Karpas-422 (cell line): ENCODE measurements at regions not wholly inside any gene's neighbourhood (a gene's known extent, or its start where the extent isn't known, plus 50 kb on each side); places are given as distances from the start of the nearest gene placed in this dataset.

Experiments used
- DNase-seq: peaks from one replicate; pipeline ENCODE4 v3.0.0-alpha.2; 2015
- H2AFZ ChIP-seq: fragments of 200-600 bp; sonication (generic); 2 replicates; pipeline ENCODE4 v1.6.1; 2014; ENCODE audit warnings: antibody characterized with exemption, low read length, mixed read lengths
- H3K27ac ChIP-seq: fragments of 200-600 bp; sonication (generic); 2 replicates; pipeline ENCODE4 v1.5.1; 2014; ENCODE audit warnings: mild to moderate bottlenecking, low read length, moderate library complexity
- H3K27me3 ChIP-seq: fragments of 200-600 bp; sonication (generic); 2 replicates; pipeline ENCODE4 v1.6.1; 2014; ENCODE audit warnings: low read length, mixed read lengths
- H3K36me3 ChIP-seq: fragments of 200-600 bp; sonication (generic); 2 replicates; pipeline ENCODE4 v1.6.1; 2014; ENCODE audit warnings: low read length, mixed read lengths; ENCODE audit not compliant: insufficient read depth
- H3K4me1 ChIP-seq: fragments of 200-600 bp; sonication (generic); 2 replicates; pipeline ENCODE4 v1.6.1; 2014; ENCODE audit warnings: mild to moderate bottlenecking, low read length, mixed read lengths
- H3K4me2 ChIP-seq: fragments of 200-600 bp; sonication (generic); 2 replicates; pipeline ENCODE4 v1.6.1; 2014; ENCODE audit warnings: low read length, low read depth, mild to moderate bottlenecking; ENCODE audit not compliant: poor library complexity, severe bottlenecking
- H3K4me3 ChIP-seq: fragments of 200-600 bp; sonication (generic); 2 replicates; pipeline ENCODE4 v1.5.1; 2014; ENCODE audit warnings: mild to moderate bottlenecking, antibody characterized with exemption, low read length, mixed read lengths
- H3K79me2 ChIP-seq: fragments of 200-600 bp; sonication (generic); 2 replicates; pipeline ENCODE4 v1.6.1; 2014; ENCODE audit warnings: mild to moderate bottlenecking, low read length, mixed read lengths
- H3K9ac ChIP-seq: fragments of 200-600 bp; sonication (generic); 2 replicates; pipeline ENCODE4 v1.6.0; 2014; ENCODE audit warnings: low read length
- H3K9me2 ChIP-seq: fragments of 200-600 bp; sonication (generic), shearing (Covaris generic); replicated peaks from 2 replicates; pipeline ENCODE4 v1.6.0; 2014; ENCODE audit warnings: mild to moderate bottlenecking, low read length, moderate library complexity; ENCODE audit not compliant: insufficient read depth
- H3K9me3 ChIP-seq: fragments of 300-700, 200-600 bp; sonication (generic); 2 replicates; pipeline ENCODE4 v1.6.1; 2014; ENCODE audit warnings: low read length, mixed read lengths
- H4K20me1 ChIP-seq: fragments of 200-600 bp; sonication (generic); 2 replicates; pipeline ENCODE4 v1.6.1; 2014; ENCODE audit warnings: mild to moderate bottlenecking, antibody characterized with exemption, low read length, low read depth; ENCODE audit not compliant: insufficient read depth

DNA sequence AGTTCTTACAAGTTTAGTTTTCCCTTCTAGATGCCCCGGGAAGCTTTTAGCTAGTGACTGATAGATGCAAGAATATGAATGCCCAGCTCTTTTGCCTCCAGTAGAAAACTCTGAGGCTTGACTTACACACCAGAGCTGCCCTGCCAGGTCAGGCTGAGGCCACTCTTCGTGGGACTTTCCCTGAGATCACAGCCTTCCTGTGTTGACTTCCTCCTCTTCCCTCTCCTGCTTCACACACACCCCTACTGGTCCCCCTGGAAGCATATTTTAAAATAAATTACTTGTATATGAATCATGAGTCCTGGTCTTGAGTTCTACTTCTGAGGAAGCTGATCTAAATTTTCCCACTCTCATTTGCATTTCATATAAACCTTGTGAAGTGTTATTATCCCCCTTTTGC lies 413.7 kb downstream of the PDCD6IP start:
- Histone ChIP-seq H3K4me3 (no peak overlapping the region), H3K79me2 (no peaks in the 10 kb centered on the region), H3K27me3 (no peaks in the 10 kb centered on the region), H3K9me3 (no peaks in the 10 kb centered on the region), H3K9ac (no peak overlapping the region), H3K36me3 (no peaks in the 10 kb centered on the region), H3K9me2 (no peaks in the 10 kb centered on the region), H3K27ac (no peak overlapping the region), H3K4me1 (peaks cover 38% of the 10 kb centered on the region), H2AFZ (no peak overlapping the region), H3K4me2 (no peak overlapping the region), H4K20me1 (no peaks in the 10 kb centered on the region)
- no peak for DNase-seq

- no peak for DNase-seq
- Histone ChIP-seq H3K36me3 (no peaks in the 10 kb centered on the region), H3K4me3 (no peak overlapping the region), H3K4me1 (peaks cover 43% of the 10 kb centered on the region), H3K9me2 (no peaks in the 10 kb centered on the region), H3K27ac (no peak overlapping the region), H2AFZ (no peak overlapping the region), H3K27me3 (no peaks in the 10 kb centered on the region), H3K79me2 (no peaks in the 10 kb centered on the region), H4K20me1 (no peaks in the 10 kb centered on the region), H3K9ac (no peak overlapping the region), H3K4me2 (no peak overlapping the region), H3K9me3 (no peaks in the 10 kb centered on the region)
These were observed 414.2 kb downstream of the PDCD6IP start for GRCh38 chr3:34212656-34213055.

- Histone ChIP-seq H3K27me3 (no peaks in the 10 kb centered on the region), H2AFZ (no peak overlapping the region), H3K4me3 (no peak overlapping the region), H3K36me3 (no peaks in the 10 kb centered on the region), H3K79me2 (no peaks in the 10 kb centered on the region), H3K9me2 (no peaks in the 10 kb centered on the region), H3K9ac (no peak overlapping the region), H3K4me1 (peaks cover 51% of the 10 kb centered on the region), H3K9me3 (no peaks in the 10 kb centered on the region), H4K20me1 (no peaks in the 10 kb centered on the region), H3K4me2 (no peak overlapping the region), H3K27ac (no peak overlapping the region)
- no peak for DNase-seq
These were observed 415.0 kb downstream of the PDCD6IP start for GRCh38 chr3:34213478-34213877.

- Histone ChIP-seq H3K27me3 (no peaks in the 10 kb centered on the region), H3K4me2 (peak overlapping the region; percentile 73), H3K9me3 (no peaks in the 10 kb centered on the region), H3K4me1 (peaks cover 85% of the 10 kb centered on the region), H3K27ac (peak overlapping the region; percentile 96), H3K36me3 (no peaks in the 10 kb centered on the region), H3K4me3 (peak overlapping the region; percentile 46), H3K9ac (peak overlapping the region; percentile 64), H3K79me2 (no peaks in the 10 kb centered on the region), H3K9me2 (no peaks in the 10 kb centered on the region), H2AFZ (peak overlapping the region; percentile 18; the same call in 1 of the 2 replicates), H4K20me1 (no peaks in the 10 kb centered on the region)
- DNase-seq: peak; percentile 67
These were observed 418.4 kb downstream of the PDCD6IP start for GRCh38 chr3:34216711-34217335.

DNA sequence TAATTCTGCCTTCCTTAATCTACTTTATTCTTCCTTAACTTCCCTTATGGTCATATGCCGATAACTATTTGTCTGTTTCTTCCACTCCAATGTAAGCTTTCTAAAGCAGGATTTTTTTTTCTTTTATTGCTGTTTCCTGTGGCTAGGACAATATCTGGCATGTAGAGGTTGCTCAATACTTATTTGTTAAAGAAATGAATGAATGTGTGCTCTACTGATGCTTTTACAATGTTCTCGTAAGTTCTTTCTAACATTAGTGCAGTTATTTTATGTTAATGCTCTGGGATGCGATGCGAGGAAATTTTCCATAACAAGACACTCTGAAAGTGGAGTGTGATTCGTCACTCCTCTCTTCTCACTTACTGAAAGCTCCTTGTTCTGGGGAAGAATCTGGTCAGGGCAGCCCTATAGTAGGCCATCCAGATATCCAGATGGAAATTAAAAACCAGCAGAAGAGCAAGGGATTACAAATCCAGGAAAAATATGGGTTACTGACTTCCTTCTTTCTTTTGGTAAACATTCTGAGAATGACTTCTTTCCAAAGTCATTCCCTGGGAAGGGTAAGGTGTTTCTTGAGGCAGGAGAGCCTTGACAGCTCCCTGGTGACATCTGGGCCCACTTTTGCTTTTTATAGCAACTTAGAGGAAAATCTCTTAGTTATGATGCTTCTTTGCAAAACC lies 420.4 kb downstream of the PDCD6IP start:
- peaks cover 92% of the 10 kb centered on the region for H3K4me1 ChIP-seq
- H3K4me2 ChIP-seq: peak overlapping the region; percentile 73
- peak overlapping the region; percentile 29; the same call in 1 of the 2 replicates for H2AFZ ChIP-seq
- no peaks in the 10 kb centered on the region for H3K27me3 ChIP-seq
- no peaks in the 10 kb centered on the region for H4K20me1 ChIP-seq
- H3K9me2 ChIP-seq: no peaks in the 10 kb centered on the region
- H3K9ac ChIP-seq: peak overlapping the region; percentile 48
- no peak for DNase-seq
- H3K36me3 ChIP-seq: no peaks in the 10 kb centered on the region
- no peaks in the 10 kb centered on the region for H3K79me2 ChIP-seq
- no peak overlapping the region for H3K4me3 ChIP-seq
- H3K27ac ChIP-seq: peak overlapping the region; percentile 96
- no peaks in the 10 kb centered on the region for H3K9me3 ChIP-seq

DNA sequence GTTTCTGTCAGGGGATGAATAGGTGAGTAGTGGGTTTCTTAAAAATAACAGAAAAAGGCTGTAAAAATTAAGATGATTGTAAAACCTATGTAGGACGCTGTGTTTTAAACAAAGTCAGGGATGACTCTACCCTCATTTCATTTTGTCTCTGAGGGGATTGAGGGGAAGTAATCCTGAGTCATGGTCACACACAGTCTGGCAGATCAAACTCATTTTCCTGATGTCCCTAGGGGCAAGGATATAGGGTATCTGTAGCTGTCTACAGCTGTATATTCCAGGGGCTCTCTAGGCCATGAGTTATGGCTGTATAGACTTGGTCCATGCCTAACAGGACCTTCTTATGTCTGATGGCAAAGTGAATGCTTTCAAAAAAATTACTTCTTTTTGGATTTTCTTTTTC lies 421.1 kb downstream of the PDCD6IP start:
- H2AFZ ChIP-seq: no peak overlapping the region
- H3K9ac ChIP-seq: peak overlapping the region; percentile 6
- no peaks in the 10 kb centered on the region for H3K27me3 ChIP-seq
- H3K79me2 ChIP-seq: no peaks in the 10 kb centered on the region
- H3K9me3 ChIP-seq: no peaks in the 10 kb centered on the region
- H3K36me3 ChIP-seq: no peaks in the 10 kb centered on the region
- no peaks in the 10 kb centered on the region for H3K9me2 ChIP-seq
- H3K27ac ChIP-seq: peak overlapping the region; percentile 96
- H3K4me3 ChIP-seq: no peak overlapping the region
- peak overlapping the region; percentile 8 for H3K4me2 ChIP-seq
- peaks cover 91% of the 10 kb centered on the region for H3K4me1 ChIP-seq
- DNase-seq: no peak
- no peaks in the 10 kb centered on the region for H4K20me1 ChIP-seq

DNA sequence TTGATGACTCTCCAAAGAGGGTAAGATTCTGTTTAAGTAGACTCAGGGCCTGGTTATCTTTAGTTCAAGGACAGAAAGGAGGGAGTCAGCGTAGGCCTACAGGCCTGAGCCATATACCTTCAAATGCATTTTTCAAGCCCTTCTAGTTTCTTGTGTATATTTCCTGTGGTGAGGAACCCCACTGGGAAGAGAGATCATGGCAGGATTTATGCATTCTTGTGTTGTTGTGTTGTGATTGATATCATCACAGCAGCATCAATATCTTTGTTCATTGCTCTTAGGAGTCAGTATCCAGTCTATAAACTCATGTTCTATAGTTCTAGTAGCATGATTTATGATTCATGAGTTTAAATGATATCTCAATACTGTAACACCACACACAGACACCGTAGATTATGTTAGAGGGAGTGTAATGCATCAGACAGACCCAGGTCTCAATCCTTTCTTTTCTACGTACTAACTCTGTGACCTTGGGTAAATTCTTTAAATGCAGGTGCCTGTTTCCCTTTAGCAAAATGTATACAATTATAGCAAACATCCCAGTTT lies 427.5 kb downstream of the PDCD6IP start:
- Histone ChIP-seq H3K9me3 (no peaks in the 10 kb centered on the region), H3K9ac (no peak overlapping the region), H3K4me2 (no peak overlapping the region), H3K9me2 (no peaks in the 10 kb centered on the region), H3K4me3 (no peak overlapping the region), H4K20me1 (no peaks in the 10 kb centered on the region), H3K27me3 (no peaks in the 10 kb centered on the region), H3K79me2 (no peaks in the 10 kb centered on the region), H3K4me1 (peaks cover 59% of the 10 kb centered on the region), H2AFZ (peak overlapping the region; percentile 54), H3K27ac (peak overlapping the region; percentile 40), H3K36me3 (no peaks in the 10 kb centered on the region)
- no peak for DNase-seq

GRCh38 chr3:34229876-34230275 lies 431.4 kb downstream of the PDCD6IP start:
- Histone ChIP-seq H3K4me1 (peaks cover 53% of the 10 kb centered on the region), H2AFZ (0 out of 2 replicates have a peak overlapping the region, but pooled peaks have one; percentile 41), H3K27me3 (no peaks in the 10 kb centered on the region), H3K27ac (0 out of 2 replicates have a peak overlapping the region, but pooled peaks have one; percentile 11), H3K4me3 (no peak overlapping the region), H3K36me3 (no peaks in the 10 kb centered on the region), H3K4me2 (peak overlapping the region; percentile 38), H3K79me2 (no peaks in the 10 kb centered on the region), H4K20me1 (no peaks in the 10 kb centered on the region), H3K9ac (no peak overlapping the region), H3K9me3 (no peaks in the 10 kb centered on the region), H3K9me2 (no peaks in the 10 kb centered on the region)
- peak; percentile 80 for DNase-seq
